Right lobe of liver (tissue), 6 donors: ENCODE measurements at regions not wholly inside any gene's neighbourhood (a gene's known extent, or its start where the extent isn't known, plus 50 kb on each side); places are given as distances from the start of the nearest gene placed in this dataset.

ENCODE experiments used
- ATAC-seq, 4 donors: fragments of 200-7000 bp; cut with Tn5 transposase; one replicate each; pipeline ENCODE4 v1.9.1; 2020; ENCODE audit warnings: mild to moderate bottlenecking in 4 of 4, moderate library complexity in 4 of 4
- DNase-seq, 3 donors: peaks; one replicate each; pipeline ENCODE4 v3.0.0-alpha.2; 2020
- H3K27ac ChIP-seq, 3 donors: fragments of 200-600 bp; one replicate each; pipeline ENCODE4 v1.8.0; 2022
- H3K27me3 ChIP-seq, 2 donors: fragments of 200-600 bp; one replicate each; pipeline ENCODE4 v1.8.0; 2022
- H3K36me3 ChIP-seq, 4 donors: fragments of 200-600 bp; sonication (generic) in 1 of 4; one replicate each; pipeline versions ENCODE4 v1.5.1 to v1.8.0; 2017 to 2022; ENCODE audit warnings: control low read depth in 1 of 4
- H3K4me1 ChIP-seq, 4 donors: fragments of 200-600 bp; sonication (generic) in 1 of 4; one replicate each; pipeline versions ENCODE4 v1.5.1 to v1.8.0; 2017 to 2022; ENCODE audit warnings: control low read depth in 1 of 4
- H3K4me3 ChIP-seq, 3 donors: fragments of 200-600 bp; one replicate each; pipeline ENCODE4 v1.8.0; 2022
- H3K9me3 ChIP-seq, 4 donors: fragments of 200-600 bp; sonication (generic) in 1 of 4; one replicate each; pipeline versions ENCODE4 v1.5.1 to v1.8.0; 2017 to 2022; ENCODE audit warnings: control low read depth in 1 of 4
- CTCF ChIP-seq, 4 donors: fragments of 200-600 bp in 3 of 4; fragments of 450-650 bp in 1 of 4; IDR thresholded peaks; one replicate each; pipeline versions ENCODE4 v1.5.1 to v1.8.0; 2016 to 2022; ENCODE audit warnings: antibody characterized with exemption in 4 of 4, mild to moderate bottlenecking in 2 of 4
- POLR2A ChIP-seq: fragments of 450-650 bp; IDR thresholded peaks from one replicate; pipeline ENCODE4 v1.6.1; 2017; ENCODE audit warnings: antibody characterized with exemption, mild to moderate bottlenecking
- WGBS: methylation state at CpG from one replicate; pipeline ENCODE4 v1.1.6; 2018; ENCODE audit warnings: low coverage, low lambda C conversion rate; ENCODE audit not compliant: insufficient coverage; ENCODE audit errors: missing lambda C conversion rate; 5-methylcytosine and 5-hydroxymethylcytosine counted together
- intact Hi-C, 2 donors: fragments of 100-400 bp; cut with DNase I; formaldehyde crosslinking; loops; one replicate each; pipeline versions ENCODE4 v1.11.2 to v1.14.1; 2022
- donor health status: DM: no; HTN: yes; CAD: no.
- donor health status: DM: no; HTN: no; CAD: no.
- donor health status: DM: no; HTN: no; CAD: no.
- donor health status: DM: no; HTN: yes; CAD: no.
- donor health status: DM: no; HTN: yes; CAD: no.

- H3K4me1 ChIP-seq: no peaks in the 10 kb centered on the region
- no peaks in the 10 kb centered on the region for H3K27me3 ChIP-seq
- no peak for TF ChIP-seq CTCF (IDR thresholded peaks at IDR 0.05)
- TF ChIP-seq POLR2A: no peak
- H3K9me3 ChIP-seq: no peaks in the 10 kb centered on the region
- WGBS: 71% methylated on average over 4 of the region's 4 CpGs
- no peak overlapping the region for H3K4me3 ChIP-seq
- no peak for DNase-seq
- intact Hi-C loops: no loop called here
- H3K27ac ChIP-seq: no peak overlapping the region
- no peaks in the 10 kb centered on the region for H3K36me3 ChIP-seq
- no peak for ATAC-seq
Measured at GRCh38 chr13:87089391-87089790, 581.8 kb upstream of the SLITRK5 start.

GRCh38 chr13:87093399-87093798, 577.8 kb upstream of the SLITRK5 start:
- 78% methylated on average over 2 of the region's 2 CpGs for WGBS
- no peaks in the 10 kb centered on the region for H3K27me3 ChIP-seq
- no peaks in the 10 kb centered on the region for H3K4me1 ChIP-seq
- no peak overlapping the region for H3K27ac ChIP-seq
- no peak for DNase-seq
- no peaks in the 10 kb centered on the region for H3K36me3 ChIP-seq
- TF ChIP-seq CTCF (IDR thresholded peaks at IDR 0.05) (no peak), POLR2A (no peak)
- H3K4me3 ChIP-seq: no peak overlapping the region
- intact Hi-C loops: no loop called here
- no peaks in the 10 kb centered on the region for H3K9me3 ChIP-seq
- no peak for ATAC-seq

GRCh38 chr13:87094646-87095045, 576.5 kb upstream of the SLITRK5 start:
- 9% methylated on average over 3 of the region's 3 CpGs for WGBS
- intact Hi-C loops: no loop called here
- ATAC-seq (no peak), DNase-seq (no peak)
- no peaks in the 10 kb centered on the region for H3K4me1 ChIP-seq
- H3K27ac ChIP-seq: no peak overlapping the region
- TF ChIP-seq CTCF (IDR thresholded peaks at IDR 0.05): no peak
- TF ChIP-seq POLR2A: no peak
- H3K36me3 ChIP-seq: no peaks in the 10 kb centered on the region
- no peak overlapping the region for H3K4me3 ChIP-seq
- no peaks in the 10 kb centered on the region for H3K9me3 ChIP-seq
- no peaks in the 10 kb centered on the region for H3K27me3 ChIP-seq

GRCh38 chr13:87100431-87100830, 570.7 kb upstream of the SLITRK5 start:
- no peak overlapping the region for H3K4me3 ChIP-seq
- H3K36me3 ChIP-seq: no peaks in the 10 kb centered on the region
- H3K27ac ChIP-seq: no peak overlapping the region
- ATAC-seq (no peak), DNase-seq (no peak)
- 59% methylated on average over 5 of the region's 5 CpGs for WGBS
- no peaks in the 10 kb centered on the region for H3K27me3 ChIP-seq
- H3K9me3 ChIP-seq: no peaks in the 10 kb centered on the region
- TF ChIP-seq POLR2A (no peak), CTCF (IDR thresholded peaks at IDR 0.05) (no peak)
- intact Hi-C loops: no loop called here
- H3K4me1 ChIP-seq: no peaks in the 10 kb centered on the region

- TF ChIP-seq POLR2A: no peak
- TF ChIP-seq CTCF (IDR thresholded peaks at IDR 0.05): no peak
Measured at GRCh38 chr13:87107651-87108050, 563.5 kb upstream of the SLITRK5 start.

More at GRCh38 chr13:87107651-87108050, 563.5 kb upstream of the SLITRK5 start:
- DNase-seq (no peak), ATAC-seq (no peak)
- Histone ChIP-seq H3K4me3 (no peak overlapping the region), H3K9me3 (no peaks in the 10 kb centered on the region), H3K27me3 (no peaks in the 10 kb centered on the region), H3K36me3 (no peaks in the 10 kb centered on the region), H3K4me1 (no peaks in the 10 kb centered on the region), H3K27ac (no peak overlapping the region)
- WGBS: 44% methylated on average over 2 of the region's 2 CpGs
- intact Hi-C loops: no loop called here
